ENCODE measurements at regions not wholly inside any gene's neighbourhood (a gene's known extent, or its start where the extent isn't known, plus 50 kb on each side); places are given as distances from the start of the nearest gene placed in this dataset.

DNA sequence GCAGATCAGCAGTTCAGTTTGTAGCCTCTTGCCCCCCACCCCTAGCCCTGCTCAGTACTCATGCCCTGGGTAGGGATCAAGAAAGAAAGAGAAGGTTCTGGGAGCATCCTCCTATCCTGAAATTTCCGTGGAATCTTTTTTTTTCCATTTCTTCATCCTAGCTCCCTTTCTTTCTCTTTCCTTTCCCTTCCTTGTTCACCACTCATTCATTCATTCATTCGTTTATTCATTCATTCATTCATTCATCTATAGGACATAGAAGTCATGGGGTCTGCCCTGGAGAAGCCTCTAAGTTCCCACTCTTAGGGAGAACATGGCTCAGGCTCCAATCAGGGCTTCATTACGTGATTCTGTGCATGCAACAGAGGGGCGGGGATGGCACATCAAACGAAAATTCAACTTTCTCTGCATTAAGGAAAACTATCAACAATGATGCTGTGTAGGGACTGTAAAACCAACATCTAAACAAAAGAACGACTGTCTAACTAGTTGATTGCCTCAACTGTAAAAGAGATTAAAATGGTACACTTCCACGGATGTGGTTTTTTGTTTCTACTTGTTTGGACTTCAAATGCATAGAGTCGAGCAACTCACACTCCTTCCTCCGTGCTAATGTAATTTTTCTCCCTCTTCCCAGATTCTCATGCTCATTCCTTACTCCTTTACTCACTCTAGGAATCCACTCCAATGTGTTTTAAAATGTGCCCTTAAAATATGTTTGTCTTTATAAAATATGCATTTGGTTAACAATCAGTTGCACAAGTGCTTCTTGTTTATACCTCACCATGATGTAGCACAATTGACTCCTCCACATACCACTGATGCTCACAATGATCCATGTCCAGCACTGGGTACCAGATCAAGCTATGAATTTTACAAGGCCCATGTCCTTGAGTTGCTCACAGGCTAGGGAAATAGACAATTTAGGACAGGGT lies 101.2 kb upstream of the SLC2A1 start (continued):
- TF ChIP-seq, protein P1, sequence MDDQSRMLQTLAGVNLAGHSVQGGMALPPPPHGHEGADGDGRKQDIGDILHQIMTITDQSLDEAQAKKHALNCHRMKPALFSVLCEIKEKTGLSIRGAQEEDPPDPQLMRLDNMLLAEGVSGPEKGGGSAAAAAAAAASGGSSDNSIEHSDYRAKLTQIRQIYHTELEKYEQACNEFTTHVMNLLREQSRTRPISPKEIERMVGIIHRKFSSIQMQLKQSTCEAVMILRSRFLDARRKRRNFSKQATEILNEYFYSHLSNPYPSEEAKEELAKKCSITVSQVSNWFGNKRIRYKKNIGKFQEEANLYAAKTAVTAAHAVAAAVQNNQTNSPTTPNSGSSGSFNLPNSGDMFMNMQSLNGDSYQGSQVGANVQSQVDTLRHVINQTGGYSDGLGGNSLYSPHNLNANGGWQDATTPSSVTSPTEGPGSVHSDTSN (IDR thresholded peaks at IDR 0.05), result no peak
- TF ChIP-seq SIN3A (IDR thresholded peaks at IDR 0.05; ENCODE audit: borderline replicate concordance, low read depth, low read length) (no peak), FOXM1 (IDR thresholded peaks at IDR 0.05; ENCODE audit: low read depth) (no peak), NFIC (IDR thresholded peaks at IDR 0.05; ENCODE audit: borderline replicate concordance) (no peak), MEF2A (IDR thresholded peaks at IDR 0.05; ENCODE audit: borderline replicate concordance, low read depth) (no peak), GATA2 (CRISPR knock-in tag; IDR thresholded peaks at IDR 0.05) (no peak), JUND (IDR thresholded peaks at IDR 0.05) (no peak), MXI1 (IDR thresholded peaks at IDR 0.05; ENCODE audit: low read depth, low read length) (no peak), ELF1 (IDR thresholded peaks at IDR 0.05) (no peak)
- TF ChIP-seq, protein P2, sequence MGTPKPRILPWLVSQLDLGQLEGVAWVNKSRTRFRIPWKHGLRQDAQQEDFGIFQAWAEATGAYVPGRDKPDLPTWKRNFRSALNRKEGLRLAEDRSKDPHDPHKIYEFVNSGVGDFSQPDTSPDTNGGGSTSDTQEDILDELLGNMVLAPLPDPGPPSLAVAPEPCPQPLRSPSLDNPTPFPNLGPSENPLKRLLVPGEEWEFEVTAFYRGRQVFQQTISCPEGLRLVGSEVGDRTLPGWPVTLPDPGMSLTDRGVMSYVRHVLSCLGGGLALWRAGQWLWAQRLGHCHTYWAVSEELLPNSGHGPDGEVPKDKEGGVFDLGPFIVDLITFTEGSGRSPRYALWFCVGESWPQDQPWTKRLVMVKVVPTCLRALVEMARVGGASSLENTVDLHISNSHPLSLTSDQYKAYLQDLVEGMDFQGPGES (IDR thresholded peaks at IDR 0.05; ENCODE audit: low read depth, low read length), result no peak
- TF ChIP-seq, protein P3, sequence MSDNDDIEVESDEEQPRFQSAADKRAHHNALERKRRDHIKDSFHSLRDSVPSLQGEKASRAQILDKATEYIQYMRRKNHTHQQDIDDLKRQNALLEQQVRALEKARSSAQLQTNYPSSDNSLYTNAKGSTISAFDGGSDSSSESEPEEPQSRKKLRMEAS (IDR thresholded peaks at IDR 0.05; ENCODE audit: low read depth), result no peak
- TF ChIP-seq, protein P4, sequence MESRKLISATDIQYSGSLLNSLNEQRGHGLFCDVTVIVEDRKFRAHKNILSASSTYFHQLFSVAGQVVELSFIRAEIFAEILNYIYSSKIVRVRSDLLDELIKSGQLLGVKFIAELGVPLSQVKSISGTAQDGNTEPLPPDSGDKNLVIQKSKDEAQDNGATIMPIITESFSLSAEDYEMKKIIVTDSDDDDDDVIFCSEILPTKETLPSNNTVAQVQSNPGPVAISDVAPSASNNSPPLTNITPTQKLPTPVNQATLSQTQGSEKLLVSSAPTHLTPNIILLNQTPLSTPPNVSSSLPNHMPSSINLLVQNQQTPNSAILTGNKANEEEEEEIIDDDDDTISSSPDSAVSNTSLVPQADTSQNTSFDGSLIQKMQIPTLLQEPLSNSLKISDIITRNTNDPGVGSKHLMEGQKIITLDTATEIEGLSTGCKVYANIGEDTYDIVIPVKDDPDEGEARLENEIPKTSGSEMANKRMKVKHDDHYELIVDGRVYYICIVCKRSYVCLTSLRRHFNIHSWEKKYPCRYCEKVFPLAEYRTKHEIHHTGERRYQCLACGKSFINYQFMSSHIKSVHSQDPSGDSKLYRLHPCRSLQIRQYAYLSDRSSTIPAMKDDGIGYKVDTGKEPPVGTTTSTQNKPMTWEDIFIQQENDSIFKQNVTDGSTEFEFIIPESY (IDR thresholded peaks at IDR 0.05; ENCODE audit: borderline replicate concordance, low read depth), result no peak

DNA sequence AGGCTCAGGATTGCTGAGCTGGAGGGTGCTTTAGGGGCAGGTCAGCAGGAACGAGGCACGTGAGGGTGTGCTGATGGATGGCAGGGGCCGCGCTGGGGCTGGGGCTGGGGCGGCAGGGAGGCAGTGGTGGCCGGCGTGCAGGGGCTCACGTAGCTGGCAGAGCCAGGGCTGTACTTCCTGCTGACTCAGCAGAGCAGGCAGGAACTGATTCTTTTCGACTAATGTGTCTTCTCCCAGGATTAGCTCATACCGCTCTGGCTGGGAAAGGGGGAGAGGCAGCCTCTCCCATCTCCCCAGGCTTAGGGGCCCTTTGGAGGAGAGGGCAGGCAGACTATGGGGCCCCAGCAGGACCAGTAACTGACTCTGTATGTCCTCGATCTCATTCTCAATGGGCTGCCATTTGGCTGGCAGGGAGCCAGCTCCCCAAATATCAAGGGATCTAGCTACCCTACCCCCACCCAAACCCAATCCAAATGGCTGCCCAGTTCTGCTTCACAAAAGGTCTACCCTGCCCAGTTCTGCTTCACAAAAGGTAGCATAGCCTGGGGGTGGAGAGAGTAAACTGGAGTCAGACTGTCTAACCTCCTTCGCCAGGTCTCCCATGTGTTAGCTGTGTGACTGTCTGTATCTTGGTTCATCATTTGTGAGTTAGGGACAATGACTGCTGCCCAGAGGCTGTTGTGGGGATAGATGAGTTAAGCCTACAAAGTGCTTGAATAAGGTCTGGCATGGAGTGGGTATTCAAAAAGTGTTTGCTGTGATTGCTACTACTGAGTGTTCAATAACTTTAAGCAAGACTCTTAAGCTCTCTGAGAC lies 100.1 kb upstream of the SLC2A1 start:
- Histone ChIP-seq H3K27ac (ENCODE audit: low read depth in 2 of 2, low read length in 1 of 2) (peak overlapping the region in 1 of 2 experiments; percentile 74; a peak in 2 of 4 replicates), H3K27me3 (ENCODE audit: insufficient read depth) (no peaks in the 10 kb centered on the region)
- TF ChIP-seq, protein P5, sequence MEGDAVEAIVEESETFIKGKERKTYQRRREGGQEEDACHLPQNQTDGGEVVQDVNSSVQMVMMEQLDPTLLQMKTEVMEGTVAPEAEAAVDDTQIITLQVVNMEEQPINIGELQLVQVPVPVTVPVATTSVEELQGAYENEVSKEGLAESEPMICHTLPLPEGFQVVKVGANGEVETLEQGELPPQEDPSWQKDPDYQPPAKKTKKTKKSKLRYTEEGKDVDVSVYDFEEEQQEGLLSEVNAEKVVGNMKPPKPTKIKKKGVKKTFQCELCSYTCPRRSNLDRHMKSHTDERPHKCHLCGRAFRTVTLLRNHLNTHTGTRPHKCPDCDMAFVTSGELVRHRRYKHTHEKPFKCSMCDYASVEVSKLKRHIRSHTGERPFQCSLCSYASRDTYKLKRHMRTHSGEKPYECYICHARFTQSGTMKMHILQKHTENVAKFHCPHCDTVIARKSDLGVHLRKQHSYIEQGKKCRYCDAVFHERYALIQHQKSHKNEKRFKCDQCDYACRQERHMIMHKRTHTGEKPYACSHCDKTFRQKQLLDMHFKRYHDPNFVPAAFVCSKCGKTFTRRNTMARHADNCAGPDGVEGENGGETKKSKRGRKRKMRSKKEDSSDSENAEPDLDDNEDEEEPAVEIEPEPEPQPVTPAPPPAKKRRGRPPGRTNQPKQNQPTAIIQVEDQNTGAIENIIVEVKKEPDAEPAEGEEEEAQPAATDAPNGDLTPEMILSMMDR (IDR thresholded peaks at IDR 0.05), result no peak
- TF ChIP-seq TAF1 (IDR thresholded peaks at IDR 0.05; ENCODE audit: borderline replicate concordance, low read depth, low read length) (no peak), NFIC (IDR thresholded peaks at IDR 0.05; ENCODE audit: borderline replicate concordance) (no peak), FOXJ3 (CRISPR knock-in tag; IDR thresholded peaks at IDR 0.05) (no peak), RCOR1 (IDR thresholded peaks at IDR 0.05; ENCODE audit: low read length) (no peak), RXRA (IDR thresholded peaks at IDR 0.05; ENCODE audit: borderline replicate concordance, low read depth) (no peak), EZH2phosphoT487 (IDR thresholded peaks at IDR 0.05; ENCODE audit: borderline replicate concordance, low read depth) (no peak), NRF1 (IDR thresholded peaks at IDR 0.05; ENCODE audit: low read depth, low read length) (no peak), SIN3A (IDR thresholded peaks at IDR 0.05; ENCODE audit: borderline replicate concordance, low read depth, low read length) (no peak), ELF1 (IDR thresholded peaks at IDR 0.05) (no peak), FOXM1 (IDR thresholded peaks at IDR 0.05; ENCODE audit: low read depth) (no peak)
- TF ChIP-seq, protein P1 (IDR thresholded peaks at IDR 0.05), result no peak
- TF ChIP-seq, protein P3 (IDR thresholded peaks at IDR 0.05; ENCODE audit: low read depth), result no peak

More for the DNA sequence above, 100.1 kb upstream of the SLC2A1 start:
- Histone ChIP-seq H3K4me3 (ENCODE audit: low read depth in 2 of 2, low read length in 1 of 2) (no peak overlapping the region), H3K9me3 (no peaks in the 10 kb centered on the region), H3F3A (replicated peaks; ENCODE audit: insufficient read depth) (no peaks in the 10 kb centered on the region), H3K9me2 (no peaks in the 10 kb centered on the region), H3K36me3 (replicated peaks in 1 of 2; ENCODE audit: control insufficient read depth in 1 of 2, insufficient read depth in 2 of 2, low read length in 1 of 2) (no peaks in the 10 kb centered on the region), H4K20me1 (ENCODE audit: insufficient read depth) (no peaks in the 10 kb centered on the region), H2AFZ (ENCODE audit: low read depth) (peak overlapping the region; percentile 32; the same call in 1 of the 2 replicates), H3K9ac (no peak overlapping the region), H3K79me2 (ENCODE audit: insufficient read depth) (no peaks in the 10 kb centered on the region), H3K4me2 (no peak overlapping the region), H3K4me1 (ENCODE audit: control insufficient read depth in 1 of 2, insufficient read depth in 2 of 2, low read depth in 1 of 2, low read length in 1 of 2) (peaks cover 0 to 22% of the 10 kb centered on the region in 2 experiments; a peak in 1 of 4 replicates)
- ChIA-PET POLR2A (interaction anchor here (1.1 kb wide), 1 partner anchor 100 kb away, joined by 3 read pairs; the partner anchor contains the start of gene SLC2A1), CTCF (interaction anchor here (0.7 to 5.3 kb wide), 8 partner anchors 9 to 281 kb away, joined by 3 to 52 read pairs (median 4); no protein-coding TSS in a partner anchor)
- 55% methylated on average over 2 of the region's 12 CpGs for whole genome bisulfite sequencing (ENCODE audit: low lambda C conversion rate)
- DNase-seq, result peak; percentile 55

Data from SK-N-SH (cell line).